ENCODE measurements at regions not wholly inside any gene's neighbourhood (a gene's known extent, or its start where the extent isn't known, plus 50 kb on each side); places are given as distances from the start of the nearest gene placed in this dataset.

GRCh38 chr7:82675396-82675795 is 231.8 kb upstream of the CACNA2D1 start:
- no peak overlapping the region for H3K27ac Mint-ChIP-seq
- H3K27me3 Mint-ChIP-seq (ENCODE audit: low read depth, poor library complexity): peaks cover 4% of the 10 kb centered on the region
- no peaks in the 10 kb centered on the region for H3K9me3 Mint-ChIP-seq
- DNase-seq: no peak
- H3K4me1 Mint-ChIP-seq: peaks cover 10% of the 10 kb centered on the region
- H3K4me3 Mint-ChIP-seq: no peak overlapping the region
- no peaks in the 10 kb centered on the region for H3K36me3 Mint-ChIP-seq (ENCODE audit: low read depth)
- TF ChIP-seq CTCF (IDR thresholded peaks at IDR 0.05): no peak

- H3K36me3 Mint-ChIP-seq (ENCODE audit: low read depth): no peaks in the 10 kb centered on the region
- H3K27me3 Mint-ChIP-seq (ENCODE audit: low read depth, poor library complexity): peaks cover 4% of the 10 kb centered on the region
- no peak for TF ChIP-seq CTCF (IDR thresholded peaks at IDR 0.05)
- H3K4me3 Mint-ChIP-seq: no peak overlapping the region
- peaks cover 10% of the 10 kb centered on the region for H3K4me1 Mint-ChIP-seq
- H3K27ac Mint-ChIP-seq: no peak overlapping the region
- DNase-seq: no peak
- no peaks in the 10 kb centered on the region for H3K9me3 Mint-ChIP-seq
These were observed 230.7 kb upstream of the CACNA2D1 start for GRCh38 chr7:82674268-82674667.

GRCh38 chr7:82672078-82672477 is 228.5 kb upstream of the CACNA2D1 start:
- Mint-ChIP-seq H3K27me3 (ENCODE audit: low read depth, poor library complexity) (peaks cover 4% of the 10 kb centered on the region), H3K36me3 (ENCODE audit: low read depth) (no peaks in the 10 kb centered on the region), H3K27ac (no peak overlapping the region), H3K9me3 (no peaks in the 10 kb centered on the region), H3K4me1 (peaks cover 6% of the 10 kb centered on the region), H3K4me3 (no peak overlapping the region)
- no peak for DNase-seq
- no peak for TF ChIP-seq CTCF (IDR thresholded peaks at IDR 0.05)

- no peaks in the 10 kb centered on the region for H3K36me3 Mint-ChIP-seq (ENCODE audit: low read depth)
- no peak for DNase-seq
- no peak overlapping the region for H3K4me3 Mint-ChIP-seq
- H3K27me3 Mint-ChIP-seq (ENCODE audit: low read depth, poor library complexity): peaks cover 3% of the 10 kb centered on the region
- no peak overlapping the region for H3K27ac Mint-ChIP-seq
- H3K4me1 Mint-ChIP-seq: peaks cover 6% of the 10 kb centered on the region
- TF ChIP-seq CTCF (IDR thresholded peaks at IDR 0.05): no peak
- no peaks in the 10 kb centered on the region for H3K9me3 Mint-ChIP-seq
These were observed 225.6 kb upstream of the CACNA2D1 start for GRCh38 chr7:82669141-82669540.

GRCh38 chr7:82668676-82669075 is 225.1 kb upstream of the CACNA2D1 start:
- H3K36me3 Mint-ChIP-seq (ENCODE audit: low read depth): no peaks in the 10 kb centered on the region
- H3K27ac Mint-ChIP-seq: no peak overlapping the region
- H3K4me1 Mint-ChIP-seq: peaks cover 6% of the 10 kb centered on the region
- no peaks in the 10 kb centered on the region for H3K9me3 Mint-ChIP-seq
- DNase-seq: no peak
- H3K27me3 Mint-ChIP-seq (ENCODE audit: low read depth, poor library complexity): no peaks in the 10 kb centered on the region
- no peak for TF ChIP-seq CTCF (IDR thresholded peaks at IDR 0.05)
- H3K4me3 Mint-ChIP-seq: no peak overlapping the region

GRCh38 chr7:82665966-82666507 is 222.5 kb upstream of the CACNA2D1 start:
- no peak for DNase-seq
- Mint-ChIP-seq H3K4me3 (no peak overlapping the region), H3K27me3 (ENCODE audit: low read depth, poor library complexity) (no peaks in the 10 kb centered on the region), H3K9me3 (no peaks in the 10 kb centered on the region), H3K27ac (no peak overlapping the region), H3K4me1 (no peaks in the 10 kb centered on the region), H3K36me3 (ENCODE audit: low read depth) (no peaks in the 10 kb centered on the region)
- TF ChIP-seq CTCF (IDR thresholded peaks at IDR 0.05): no peak

Measured in nephron progenitor cell (in vitro differentiated cells).